ENCODE measurements at regions not wholly inside any gene's neighbourhood (a gene's known extent, or its start where the extent isn't known, plus 50 kb on each side); places are given as distances from the start of the nearest gene placed in this dataset.
"Not testable (repeated sequence)": the region's sequence is repeated elsewhere in the genome, so short reads cannot be mapped to it uniquely, and the experiment has no call there.

GRCh38 chr2:146429366-146429765 lies 1415.5 kb upstream of the ACVR2A start:
- no peak for DNase-seq

- DNase-seq = no peak
These were observed 1426.9 kb upstream of the ACVR2A start for GRCh38 chr2:146417942-146418341.

GRCh38 chr2:146415291-146415690 lies 1429.5 kb upstream of the ACVR2A start:
- DNase-seq = no peak

GRCh38 chr2:146414456-146414855 lies 1430.4 kb upstream of the ACVR2A start:
- DNase-seq = no peak

GRCh38 chr2:146413086-146413610 lies 1431.7 kb upstream of the ACVR2A start:
- DNase-seq = no peak

- DNase-seq = no peak
These were observed 1432.2 kb upstream of the ACVR2A start for GRCh38 chr2:146412625-146413024.

- not testable (repeated sequence) for DNase-seq
These were observed 1439.2 kb upstream of the ACVR2A start for GRCh38 chr2:146405402-146406309.

- not testable (repeated sequence) for DNase-seq
These were observed 1441.2 kb upstream of the ACVR2A start for GRCh38 chr2:146403546-146404160.

GRCh38 chr2:146392631-146393030 lies 1452.2 kb upstream of the ACVR2A start:
- no peak for DNase-seq

GRCh38 chr2:146392186-146392585 lies 1452.6 kb upstream of the ACVR2A start:
- DNase-seq = no peak

GRCh38 chr2:146388757-146389156 lies 1456.1 kb upstream of the ACVR2A start:
- DNase-seq = no peak

GRCh38 chr2:146386096-146386495 lies 1458.7 kb upstream of the ACVR2A start:
- DNase-seq = no peak

- DNase-seq = no peak
These were observed 1459.8 kb upstream of the ACVR2A start for GRCh38 chr2:146385031-146385430.

- DNase-seq = no peak
These were observed 1468.2 kb upstream of the ACVR2A start for GRCh38 chr2:146376511-146377064.

- DNase-seq = no peak
These were observed 1470.3 kb upstream of the ACVR2A start for GRCh38 chr2:146374505-146374904.

- not testable (repeated sequence) for DNase-seq
These were observed 1473.5 kb upstream of the ACVR2A start for GRCh38 chr2:146371364-146371763.

GRCh38 chr2:146370826-146371225 lies 1474.0 kb upstream of the ACVR2A start:
- DNase-seq = no peak

- no peak for DNase-seq
These were observed 1478.6 kb upstream of the ACVR2A start for GRCh38 chr2:146366276-146366675.

GRCh38 chr2:146365041-146365440 lies 1479.8 kb upstream of the ACVR2A start:
- DNase-seq = no peak

GRCh38 chr2:146363731-146364130 lies 1481.1 kb upstream of the ACVR2A start:
- no peak for DNase-seq

GRCh38 chr2:146351689-146352088 lies 1493.1 kb upstream of the ACVR2A start:
- DNase-seq = no peak

GRCh38 chr2:146349334-146349733 lies 1495.5 kb upstream of the ACVR2A start:
- no peak for DNase-seq

GRCh38 chr2:146324951-146325350 lies 1519.9 kb upstream of the ACVR2A start:
- no peak for DNase-seq

- DNase-seq = no peak
These were observed 1521.3 kb upstream of the ACVR2A start for GRCh38 chr2:146323564-146323963.

Measured in islet precursor cell (in vitro differentiated cells).